HG03342 (cell line): ENCODE measurements at regions not wholly inside any gene's neighbourhood (a gene's known extent, or its start where the extent isn't known, plus 50 kb on each side); places are given as distances from the start of the nearest gene placed in this dataset.

Experiments
- ATAC-seq: cut with Tn5 transposase; IDR thresholded peaks from one replicate; pipeline ENCODE4 v1.9.1; 2021; ENCODE audit warnings: mild to moderate bottlenecking, moderate library complexity; ENCODE audit not compliant: unreplicated experiment

- no peak for ATAC-seq
Measured at GRCh38 chr5:68554571-68555279, 339.2 kb downstream of the PIK3R1 start.

- ATAC-seq = no peak
Measured at GRCh38 chr5:68555907-68556681, 340.5 kb downstream of the PIK3R1 start.

DNA sequence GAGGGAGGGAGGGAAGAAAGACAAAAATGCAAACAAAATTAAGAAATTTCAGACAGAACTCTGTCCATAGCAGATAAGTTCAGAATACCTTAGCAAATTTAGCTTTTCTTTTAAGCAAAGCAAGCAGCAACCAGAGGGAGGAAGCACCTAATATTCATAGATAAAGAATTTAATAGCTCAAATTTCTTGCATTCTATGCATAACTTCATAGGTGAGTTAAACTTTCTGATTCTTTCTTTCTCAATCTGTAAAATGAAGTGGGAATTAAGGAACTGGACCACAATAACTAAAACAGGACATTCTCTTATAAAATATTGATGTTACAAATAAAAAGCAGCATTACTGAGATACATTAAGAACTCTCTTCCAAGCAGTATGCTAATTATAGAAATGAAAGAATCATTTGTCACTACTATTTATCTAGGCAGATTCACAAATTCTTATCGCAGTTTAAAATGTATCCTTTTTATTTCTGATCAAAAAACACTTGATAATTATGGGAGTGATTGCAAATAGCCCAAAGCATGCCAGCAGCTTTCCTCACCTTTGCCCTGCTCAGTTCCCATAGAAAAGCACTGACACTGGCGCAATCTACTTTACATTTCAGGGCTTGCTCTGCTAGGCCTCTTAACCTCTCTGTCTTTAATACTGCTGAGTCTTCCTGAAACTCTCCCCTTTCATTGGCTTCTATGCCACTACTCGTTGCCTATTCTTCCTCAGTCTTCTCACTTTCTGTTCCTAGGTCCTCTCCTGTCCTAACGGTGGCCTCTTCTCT lies 341.8 kb downstream of the PIK3R1 start:
- no peak for ATAC-seq

GRCh38 chr5:68562308-68562707 lies 346.8 kb downstream of the PIK3R1 start:
- ATAC-seq = no peak

DNA sequence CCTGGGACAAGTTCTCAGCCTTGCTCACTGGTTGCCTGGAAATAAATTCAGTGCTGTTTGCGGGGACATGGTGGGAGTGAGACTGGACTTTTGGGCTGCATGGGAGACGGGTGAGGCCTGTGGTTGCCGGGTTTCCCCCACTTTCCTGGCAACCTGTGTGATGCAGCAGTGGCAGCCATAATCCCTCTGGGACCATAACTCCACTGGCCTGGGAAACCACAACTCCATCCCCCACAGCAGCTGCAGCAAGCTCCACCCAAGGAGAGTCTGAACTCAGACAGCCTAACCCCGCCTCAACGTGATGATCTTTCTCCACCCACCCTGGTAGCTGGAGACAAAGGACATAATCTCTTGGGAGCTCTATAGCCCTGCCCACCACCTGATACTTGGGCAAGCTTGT lies 349.9 kb downstream of the PIK3R1 start:
- ATAC-seq = peak; percentile 92

- no peak for ATAC-seq
Measured at GRCh38 chr5:68576805-68577204, 361.2 kb downstream of the PIK3R1 start.

DNA sequence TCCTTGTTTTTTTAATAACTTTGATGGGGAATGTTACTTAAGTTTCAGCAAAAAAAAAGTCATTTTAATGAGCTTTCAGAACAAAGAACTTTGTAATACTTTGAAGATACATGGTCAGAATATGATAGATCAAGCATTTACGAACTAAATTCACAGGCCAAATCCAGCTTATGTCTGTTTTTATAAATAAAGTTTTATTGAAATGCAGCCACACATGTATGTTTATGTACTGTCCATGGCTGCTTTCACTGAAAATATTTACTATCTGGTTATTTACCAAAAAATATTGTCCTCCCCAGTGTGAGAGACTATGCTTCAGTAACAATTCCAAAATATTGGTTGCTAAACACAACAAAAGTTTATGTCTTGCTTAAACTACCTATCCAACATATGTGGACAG lies 366.7 kb downstream of the PIK3R1 start:
- ATAC-seq = no peak

GRCh38 chr5:68587171-68587570 lies 371.6 kb downstream of the PIK3R1 start:
- no peak for ATAC-seq

GRCh38 chr5:68591850-68592249 lies 376.3 kb downstream of the PIK3R1 start:
- ATAC-seq = no peak

GRCh38 chr5:68592351-68592750 lies 376.8 kb downstream of the PIK3R1 start:
- no peak for ATAC-seq

DNA sequence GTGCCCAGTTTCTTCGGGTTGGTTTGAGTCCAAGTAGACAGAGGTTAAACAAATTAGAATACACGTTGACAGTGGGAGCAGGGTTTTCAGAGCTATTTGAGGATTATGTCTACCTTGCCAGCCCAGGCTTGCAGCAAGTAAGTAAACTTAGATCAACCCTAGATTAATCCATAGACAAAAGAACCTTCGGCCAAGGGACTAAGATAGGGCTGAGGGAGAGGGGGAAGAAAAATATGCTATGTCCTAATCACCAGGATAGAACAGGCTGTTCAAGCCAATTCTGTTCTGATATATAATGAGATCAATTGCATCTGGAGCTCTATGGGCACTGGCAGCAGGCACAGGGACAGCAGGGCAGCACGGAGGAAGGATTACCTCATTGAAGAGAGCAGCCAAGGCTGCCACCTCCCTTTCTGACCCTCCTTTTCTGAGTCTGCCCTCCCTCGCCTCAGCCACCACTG lies 377.7 kb downstream of the PIK3R1 start:
- ATAC-seq = no peak

DNA sequence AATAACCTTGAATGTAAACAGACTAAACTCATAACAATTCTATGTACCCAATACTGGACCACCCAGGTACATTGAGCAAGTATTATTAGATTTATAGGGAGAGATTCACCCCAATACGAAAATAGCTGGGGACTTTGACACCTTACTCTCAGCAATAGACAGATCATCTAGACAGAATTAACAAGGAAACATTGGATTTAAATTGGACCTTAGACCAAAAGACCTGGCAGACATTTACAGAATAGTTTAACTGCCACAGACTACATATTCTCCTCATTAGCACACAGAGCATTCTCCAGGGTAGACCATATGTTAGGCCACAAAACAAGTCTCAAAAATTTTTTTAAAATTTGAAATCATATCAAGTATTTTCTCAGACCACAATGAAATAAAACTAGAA lies 397.4 kb downstream of the PIK3R1 start:
- ATAC-seq = no peak

DNA sequence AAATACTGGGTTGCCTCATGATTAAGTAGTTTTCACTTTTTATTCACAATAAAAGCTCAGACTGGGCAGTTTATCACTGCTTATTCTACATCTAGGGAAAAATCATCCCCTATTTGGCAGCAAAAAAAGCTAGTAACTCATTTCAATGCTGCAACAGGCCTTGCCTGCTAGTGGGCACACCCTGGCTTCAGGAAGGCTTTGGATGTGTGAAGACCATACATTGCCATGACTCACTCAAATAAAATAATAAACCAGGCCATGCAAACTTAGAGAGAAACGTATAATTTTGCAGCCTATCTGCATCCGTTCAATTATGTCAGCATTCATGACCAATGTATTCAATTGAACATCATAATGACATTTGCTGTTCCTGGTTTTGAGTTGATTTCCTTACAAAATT lies 402.9 kb downstream of the PIK3R1 start:
- ATAC-seq = no peak

DNA sequence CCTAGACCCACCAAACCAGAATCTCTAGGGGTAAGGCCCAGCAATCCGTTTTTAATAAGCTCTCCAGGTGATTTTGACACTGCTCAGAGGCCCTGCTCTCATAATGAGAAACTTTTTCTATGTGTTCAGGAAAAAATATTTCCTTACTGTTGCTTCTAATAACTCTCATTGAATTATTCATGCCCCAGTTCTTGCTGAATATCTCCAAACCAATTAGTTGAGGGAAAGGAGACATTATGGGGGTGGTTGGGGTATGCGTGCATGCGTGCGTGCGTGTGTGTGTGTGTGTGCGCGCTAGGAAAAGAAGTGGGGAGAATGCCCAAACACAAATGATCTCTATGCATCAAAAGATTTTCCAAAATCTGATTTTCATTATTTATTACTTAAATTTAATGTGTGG lies 411.4 kb downstream of the PIK3R1 start:
- no peak for ATAC-seq

GRCh38 chr5:68628082-68628814 lies 412.7 kb downstream of the PIK3R1 start:
- no peak for ATAC-seq

DNA sequence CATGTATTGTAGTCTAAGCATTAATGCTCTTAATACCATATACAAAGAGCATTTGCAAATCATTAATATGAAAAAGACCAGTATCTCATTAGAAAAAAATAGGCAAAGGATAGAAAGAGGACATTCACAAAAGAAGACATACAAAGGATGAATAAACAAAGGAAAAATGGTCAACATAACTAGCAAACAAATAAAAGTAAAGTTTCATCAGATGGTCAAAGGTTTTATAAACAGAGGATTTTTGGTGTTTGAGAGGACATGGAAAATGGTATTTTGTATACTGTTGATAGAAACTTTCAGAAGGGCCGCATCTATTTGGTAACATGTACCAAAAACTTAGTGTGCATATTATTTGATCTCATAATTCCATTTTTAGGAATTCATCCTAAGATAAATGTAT lies 414.8 kb downstream of the PIK3R1 start:
- no peak for ATAC-seq

- ATAC-seq = no peak
Measured at GRCh38 chr5:68631884-68632283, 416.3 kb downstream of the PIK3R1 start.

DNA sequence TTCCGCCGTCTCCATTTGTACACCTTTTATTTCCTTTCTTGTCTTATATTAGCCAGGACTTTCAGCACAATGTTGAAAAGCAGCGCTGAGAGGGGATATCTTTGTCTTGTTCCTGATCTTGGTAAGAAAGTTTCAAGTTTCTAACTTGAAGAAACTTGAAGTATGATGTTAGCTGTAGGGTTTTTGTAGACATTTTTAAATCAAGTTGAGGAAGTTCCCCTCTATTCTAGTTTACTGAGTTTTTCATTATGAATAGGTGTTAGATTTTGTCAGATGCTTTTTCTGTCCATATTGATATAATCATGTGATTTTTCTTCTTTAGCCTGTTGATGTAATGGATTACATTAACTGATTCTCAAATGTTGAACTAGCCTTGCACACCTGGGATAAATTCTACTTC lies 425.7 kb downstream of the PIK3R1 start:
- no peak for ATAC-seq

- ATAC-seq = no peak
Measured at GRCh38 chr5:68643064-68643463, 427.5 kb downstream of the PIK3R1 start.

DNA sequence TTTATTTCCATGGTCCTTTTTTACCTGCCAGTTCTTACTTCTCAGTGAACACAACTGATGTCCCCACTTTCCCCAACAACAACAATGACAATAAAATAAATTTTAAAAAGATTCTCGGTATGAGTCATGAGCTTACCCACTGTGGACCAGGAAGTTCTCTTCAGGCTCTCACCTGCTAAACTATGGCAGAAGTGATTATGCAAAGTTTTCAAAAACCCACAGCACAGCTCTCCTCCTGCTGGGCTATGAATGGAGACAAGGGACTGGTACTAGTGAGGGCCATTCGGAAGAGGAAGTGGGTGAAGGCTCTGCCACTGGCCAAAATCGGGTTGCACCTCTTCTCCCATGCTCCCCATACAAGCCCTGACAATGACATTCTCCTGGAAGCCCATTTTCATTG lies 429.4 kb downstream of the PIK3R1 start:
- peak; percentile 99 for ATAC-seq

DNA sequence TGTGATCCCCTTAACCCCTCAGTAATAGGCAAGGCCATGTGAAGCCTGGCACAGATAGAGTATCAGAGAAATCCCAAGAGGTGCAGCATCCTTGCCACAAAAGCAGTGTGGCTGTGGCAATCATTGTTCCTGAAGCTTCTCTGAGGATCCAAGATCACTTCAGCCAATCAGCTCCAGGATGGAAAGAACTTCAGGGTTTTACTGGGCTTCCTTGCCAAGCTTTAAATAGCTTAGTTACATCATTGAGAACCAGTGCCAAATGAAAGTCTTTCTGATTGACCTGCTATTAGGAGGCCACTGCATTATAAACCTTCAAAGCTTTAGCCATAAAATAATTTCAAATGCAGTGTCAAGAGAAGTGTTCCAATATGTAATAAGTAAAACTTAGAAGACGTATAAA lies 430.6 kb downstream of the PIK3R1 start:
- ATAC-seq = no peak
